ENCODE measurements at regions not wholly inside any gene's neighbourhood (a gene's known extent, or its start where the extent isn't known, plus 50 kb on each side); places are given as distances from the start of the nearest gene placed in this dataset.

- H3K4me1 ChIP-seq, result no peaks in the 10 kb centered on the region
- intact Hi-C loops (cut with DNase I), result no loop called here
These were observed 61.5 kb downstream of the PRSS23 start for GRCh38 chr11:86861810-86862209.

GRCh38 chr11:86863476-86863875, 63.1 kb downstream of the PRSS23 start:
- H3K36me3 ChIP-seq, result no peaks in the 10 kb centered on the region
- intact Hi-C loops (cut with DNase I), result no loop called here
- no peak for DNase-seq
- no peaks in the 10 kb centered on the region for H3K4me1 ChIP-seq
- H3K9me3 ChIP-seq, result no peaks in the 10 kb centered on the region
- H3K4me3 ChIP-seq, result no peak overlapping the region
- H3K27me3 ChIP-seq, result no peaks in the 10 kb centered on the region
- no peak overlapping the region for H3K27ac ChIP-seq
- no peak for ATAC-seq
- no peak for TF ChIP-seq CTCF (IDR thresholded peaks at IDR 0.05)

More at GRCh38 chr11:86861810-86862209, 61.5 kb downstream of the PRSS23 start:
- no peak for DNase-seq
- TF ChIP-seq CTCF (IDR thresholded peaks at IDR 0.05), result no peak
- Histone ChIP-seq H3K27ac (no peak overlapping the region), H3K27me3 (no peaks in the 10 kb centered on the region), H3K36me3 (no peaks in the 10 kb centered on the region), H3K4me3 (no peak overlapping the region), H3K9me3 (no peaks in the 10 kb centered on the region)
- ATAC-seq, result no peak

GRCh38 chr11:86865436-86865835, 65.1 kb downstream of the PRSS23 start:
- H3K36me3 ChIP-seq, result no peaks in the 10 kb centered on the region
- no peak overlapping the region for H3K27ac ChIP-seq
- ATAC-seq (no peak), DNase-seq (no peak)
- no peaks in the 10 kb centered on the region for H3K9me3 ChIP-seq
- no peaks in the 10 kb centered on the region for H3K4me1 ChIP-seq
- no peaks in the 10 kb centered on the region for H3K27me3 ChIP-seq
- H3K4me3 ChIP-seq, result no peak overlapping the region
- no peak for TF ChIP-seq CTCF (IDR thresholded peaks at IDR 0.05)
- intact Hi-C loops (cut with DNase I), result loop anchor here in 1 of 2 donors (5.0 kb wide), 1 partner anchor 427 kb away; no protein-coding TSS in a partner anchor

- intact Hi-C loops (cut with DNase I), result loop anchor here in 1 of 2 donors (5.0 kb wide), 1 partner anchor 423 kb away; no protein-coding TSS in a partner anchor
- no peaks in the 10 kb centered on the region for H3K4me1 ChIP-seq
- no peak for TF ChIP-seq CTCF (IDR thresholded peaks at IDR 0.05)
- DNase-seq (no peak), ATAC-seq (no peak)
- no peak overlapping the region for H3K27ac ChIP-seq
- no peaks in the 10 kb centered on the region for H3K36me3 ChIP-seq
- H3K9me3 ChIP-seq, result no peaks in the 10 kb centered on the region
- H3K4me3 ChIP-seq, result no peak overlapping the region
- H3K27me3 ChIP-seq, result no peaks in the 10 kb centered on the region
These were observed 69.2 kb downstream of the PRSS23 start for GRCh38 chr11:86869531-86869930.

GRCh38 chr11:86869966-86870570, 69.7 kb downstream of the PRSS23 start:
- DNase-seq, result peak in 3 of 4 donors; percentile 54 to 76 (median 56)
- Histone ChIP-seq H3K4me1 (no peaks in the 10 kb centered on the region), H3K27me3 (no peaks in the 10 kb centered on the region), H3K27ac (no peak overlapping the region), H3K36me3 (no peaks in the 10 kb centered on the region), H3K4me3 (no peak overlapping the region), H3K9me3 (no peaks in the 10 kb centered on the region)
- peak; percentile 97 for ATAC-seq
- intact Hi-C loops (cut with DNase I), result loop anchor here in 1 of 2 donors (5.0 kb wide), 2 partner anchors 52 to 422 kb away; no protein-coding TSS in a partner anchor
- TF ChIP-seq CTCF (IDR thresholded peaks at IDR 0.05), result peak; percentile 67 to 75
